HFFc6 (cell line): ENCODE measurements at regions not wholly inside any gene's neighbourhood (a gene's known extent, or its start where the extent isn't known, plus 50 kb on each side); places are given as distances from the start of the nearest gene placed in this dataset.

ENCODE experiments used
- DNase-seq: peaks from one replicate; pipeline ENCODE4 v3.0.0-alpha.2; 2018
- H3K27ac Mint-ChIP-seq: 2 replicates; pipeline ENCODE4 v1.8.0; 2020; ENCODE audit warnings: mild to moderate bottlenecking, mixed read lengths
- H3K27me3 Mint-ChIP-seq: 2 replicates; pipeline ENCODE4 v1.8.0; 2021; ENCODE audit warnings: mild to moderate bottlenecking, moderate library complexity, mixed read lengths; ENCODE audit not compliant: insufficient read depth
- H3K36me3 Mint-ChIP-seq: 2 replicates; pipeline ENCODE4 v1.8.0; 2021; ENCODE audit warnings: low read depth, mixed read lengths
- H3K4me1 Mint-ChIP-seq: 2 replicates; pipeline ENCODE4 v1.8.0; 2020; ENCODE audit warnings: low read depth, mixed read lengths
- H3K4me3 Mint-ChIP-seq: 2 replicates; pipeline ENCODE4 v1.8.0; 2020; ENCODE audit warnings: mild to moderate bottlenecking, moderate library complexity, mixed read lengths
- H3K9me3 Mint-ChIP-seq: 2 replicates; pipeline ENCODE4 v1.8.0; 2020; ENCODE audit warnings: mild to moderate bottlenecking, mixed read lengths
- CTCF ChIP-seq: fragments of 200-600 bp; sonication (generic); IDR thresholded peaks from 2 replicates; pipeline ENCODE4 v1.5.0; 2021; ENCODE audit warnings: antibody characterized with exemption, mild to moderate bottlenecking

- no peak for DNase-seq
- H3K27ac Mint-ChIP-seq = no peak overlapping the region
- H3K4me3 Mint-ChIP-seq = no peak overlapping the region
- no peaks in the 10 kb centered on the region for H3K36me3 Mint-ChIP-seq
- H3K27me3 Mint-ChIP-seq = peaks cover 26% of the 10 kb centered on the region
- no peaks in the 10 kb centered on the region for H3K9me3 Mint-ChIP-seq
- TF ChIP-seq CTCF = no peak
- no peaks in the 10 kb centered on the region for H3K4me1 Mint-ChIP-seq
These were observed 304.5 kb upstream of the FZD8 start for GRCh38 chr10:35946556-35946955.

- no peaks in the 10 kb centered on the region for H3K4me1 Mint-ChIP-seq
- H3K27me3 Mint-ChIP-seq = peaks cover 18% of the 10 kb centered on the region
- no peak overlapping the region for H3K4me3 Mint-ChIP-seq
- H3K36me3 Mint-ChIP-seq = no peaks in the 10 kb centered on the region
- DNase-seq = no peak
- no peak for TF ChIP-seq CTCF
- no peak overlapping the region for H3K27ac Mint-ChIP-seq
- no peaks in the 10 kb centered on the region for H3K9me3 Mint-ChIP-seq
These were observed 300.0 kb upstream of the FZD8 start for GRCh38 chr10:35942057-35942456.

- DNase-seq = no peak
- H3K27me3 Mint-ChIP-seq = peaks cover 17% of the 10 kb centered on the region
- H3K4me3 Mint-ChIP-seq = no peak overlapping the region
- no peak for TF ChIP-seq CTCF
- H3K4me1 Mint-ChIP-seq = no peaks in the 10 kb centered on the region
- no peak overlapping the region for H3K27ac Mint-ChIP-seq
- no peaks in the 10 kb centered on the region for H3K36me3 Mint-ChIP-seq
- no peaks in the 10 kb centered on the region for H3K9me3 Mint-ChIP-seq
These were observed 298.3 kb upstream of the FZD8 start for GRCh38 chr10:35940141-35941041.

GRCh38 chr10:35938160-35938559, 296.1 kb upstream of the FZD8 start:
- H3K9me3 Mint-ChIP-seq = no peaks in the 10 kb centered on the region
- no peak overlapping the region for H3K27ac Mint-ChIP-seq
- no peaks in the 10 kb centered on the region for H3K4me1 Mint-ChIP-seq
- H3K27me3 Mint-ChIP-seq = peaks cover 14% of the 10 kb centered on the region
- no peaks in the 10 kb centered on the region for H3K36me3 Mint-ChIP-seq
- no peak for DNase-seq
- TF ChIP-seq CTCF = no peak
- H3K4me3 Mint-ChIP-seq = no peak overlapping the region

- no peak for TF ChIP-seq CTCF
- Mint-ChIP-seq H3K27me3 (peaks cover 12% of the 10 kb centered on the region), H3K36me3 (no peaks in the 10 kb centered on the region), H3K4me3 (no peak overlapping the region), H3K9me3 (no peaks in the 10 kb centered on the region), H3K27ac (no peak overlapping the region), H3K4me1 (no peaks in the 10 kb centered on the region)
- DNase-seq = no peak
These were observed 295.4 kb upstream of the FZD8 start for GRCh38 chr10:35937546-35937945.
